Mesothelial cell of epicardium (in vitro differentiated cells): ENCODE measurements at regions not wholly inside any gene's neighbourhood (a gene's known extent, or its start where the extent isn't known, plus 50 kb on each side); places are given as distances from the start of the nearest gene placed in this dataset.

Experiments
- DNase-seq, 2 experiments: peaks; one replicate each; pipeline ENCODE4 v3.0.0; 2021; ENCODE audit warnings: low spot score in 2 of 2; ENCODE audit not compliant: unreplicated experiment in 2 of 2
- H3K27ac Mint-ChIP-seq: 2 replicates; pipeline ENCODE4 v1.8.0; 2021; ENCODE audit warnings: mixed read lengths
- H3K27me3 Mint-ChIP-seq: 2 replicates; pipeline ENCODE4 v1.8.0; 2021; ENCODE audit warnings: low read depth, mixed read lengths
- H3K36me3 Mint-ChIP-seq: 2 replicates; pipeline ENCODE4 v1.8.0; 2021; ENCODE audit warnings: mixed read lengths
- H3K4me1 Mint-ChIP-seq: 2 replicates; pipeline ENCODE4 v1.8.0; 2021; ENCODE audit warnings: mixed read lengths
- H3K4me3 Mint-ChIP-seq: 2 replicates; pipeline ENCODE4 v1.8.0; 2021; ENCODE audit warnings: mild to moderate bottlenecking, moderate library complexity, mixed read lengths
- H3K9me3 Mint-ChIP-seq: 2 replicates; pipeline ENCODE4 v1.8.0; 2021; ENCODE audit warnings: mixed read lengths
- CTCF ChIP-seq: fragments of 200-600 bp; sonication (generic); IDR thresholded peaks from one replicate; pipeline ENCODE4 v1.5.0; 2021; ENCODE audit warnings: antibody characterized with exemption; ENCODE audit not compliant: unreplicated experiment

GRCh38 chr3:43959498-43960447, 269.0 kb downstream of the ABHD5 start:
- Mint-ChIP-seq H3K4me1 (peaks cover 17% of the 10 kb centered on the region), H3K36me3 (no peaks in the 10 kb centered on the region), H3K4me3 (no peak overlapping the region), H3K27me3 (peaks cover 76% of the 10 kb centered on the region), H3K9me3 (no peaks in the 10 kb centered on the region), H3K27ac (no peak overlapping the region)
- TF ChIP-seq CTCF = no peak
- DNase-seq = no peak

DNA sequence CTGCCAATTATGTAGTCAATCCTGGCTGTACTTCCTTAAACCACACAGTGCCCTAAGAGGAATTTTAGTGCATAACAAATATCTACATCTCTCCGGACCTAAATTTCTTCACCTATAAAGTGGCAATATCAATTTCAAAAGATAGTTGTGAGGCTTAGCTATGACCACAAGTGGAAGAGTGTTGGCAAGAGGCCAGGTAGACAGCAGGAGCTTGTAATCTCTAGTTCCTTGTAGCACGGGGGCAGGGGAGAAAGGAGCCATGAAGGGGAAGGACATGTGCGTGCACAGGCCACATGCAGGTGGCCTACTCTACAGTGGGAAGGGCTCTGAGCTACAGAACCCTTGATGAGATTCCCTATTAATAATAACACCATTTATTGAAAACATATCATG, 269.7 kb downstream of the ABHD5 start:
- H3K9me3 Mint-ChIP-seq = no peaks in the 10 kb centered on the region
- H3K27me3 Mint-ChIP-seq = peaks cover 76% of the 10 kb centered on the region
- H3K36me3 Mint-ChIP-seq = no peaks in the 10 kb centered on the region
- H3K4me3 Mint-ChIP-seq = no peak overlapping the region
- TF ChIP-seq CTCF = no peak
- peaks cover 17% of the 10 kb centered on the region for H3K4me1 Mint-ChIP-seq
- H3K27ac Mint-ChIP-seq = no peak overlapping the region
- no peak for DNase-seq

GRCh38 chr3:43962043-43962442, 271.3 kb downstream of the ABHD5 start:
- Mint-ChIP-seq H3K4me1 (peaks cover 17% of the 10 kb centered on the region), H3K27me3 (peaks cover 72% of the 10 kb centered on the region), H3K36me3 (no peaks in the 10 kb centered on the region), H3K27ac (no peak overlapping the region), H3K4me3 (no peak overlapping the region), H3K9me3 (no peaks in the 10 kb centered on the region)
- no peak for DNase-seq
- no peak for TF ChIP-seq CTCF

- Mint-ChIP-seq H3K9me3 (no peaks in the 10 kb centered on the region), H3K36me3 (no peaks in the 10 kb centered on the region), H3K27me3 (peaks cover 74% of the 10 kb centered on the region), H3K27ac (no peak overlapping the region), H3K4me1 (peaks cover 14% of the 10 kb centered on the region), H3K4me3 (no peak overlapping the region)
- TF ChIP-seq CTCF = no peak
- DNase-seq = no peak
These were observed 272.5 kb downstream of the ABHD5 start for GRCh38 chr3:43963208-43963607.

DNA sequence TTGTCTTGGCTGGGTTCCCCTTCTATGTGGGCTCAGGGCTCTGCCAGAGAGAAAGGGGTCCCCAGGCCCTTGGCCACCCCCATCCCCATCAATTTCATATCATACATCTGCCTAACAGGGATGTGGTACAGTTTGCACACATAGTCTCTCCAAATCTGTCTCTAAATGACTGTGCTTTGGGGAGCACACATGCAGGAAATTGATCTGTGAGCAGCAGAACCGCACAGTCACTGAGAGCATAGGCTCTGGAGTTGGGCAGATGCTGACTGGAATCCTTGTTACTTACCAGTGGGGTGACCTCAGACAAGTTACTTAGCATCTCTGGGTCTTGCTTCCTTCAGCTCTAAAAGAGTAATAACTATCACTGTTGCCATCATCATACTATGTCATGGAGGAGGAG, 273.9 kb downstream of the ABHD5 start:
- Mint-ChIP-seq H3K27ac (no peak overlapping the region), H3K27me3 (peaks cover 70% of the 10 kb centered on the region), H3K36me3 (no peaks in the 10 kb centered on the region), H3K9me3 (no peaks in the 10 kb centered on the region), H3K4me3 (no peak overlapping the region), H3K4me1 (peaks cover 9% of the 10 kb centered on the region)
- TF ChIP-seq CTCF = no peak
- DNase-seq = no peak
